ENCODE measurements at regions not wholly inside any gene's neighbourhood (a gene's known extent, or its start where the extent isn't known, plus 50 kb on each side); places are given as distances from the start of the nearest gene placed in this dataset.
"Not testable (repeated sequence)": the region's sequence is repeated elsewhere in the genome, so short reads cannot be mapped to it uniquely, and the experiment has no call there.

GRCh38 chr13:100811928-100812327, 137.3 kb upstream of the TMTC4 start:
- no peak for DNase-seq (ENCODE audit: low read depth, low spot score)

- DNase-seq (ENCODE audit: low read depth, low spot score): no peak
These were observed 136.7 kb upstream of the TMTC4 start for GRCh38 chr13:100811024-100811865.

GRCh38 chr13:100810481-100810880, 135.9 kb upstream of the TMTC4 start:
- no peak for DNase-seq (ENCODE audit: low read depth, low spot score)

GRCh38 chr13:100809856-100810255, 135.3 kb upstream of the TMTC4 start:
- DNase-seq (ENCODE audit: low read depth, low spot score): no peak

- DNase-seq (ENCODE audit: low read depth, low spot score): no peak
These were observed 134.5 kb upstream of the TMTC4 start for GRCh38 chr13:100809129-100809390.

- no peak for DNase-seq (ENCODE audit: low read depth, low spot score)
These were observed 133.9 kb upstream of the TMTC4 start for GRCh38 chr13:100808330-100809128.

GRCh38 chr13:100803091-100803490, 128.5 kb upstream of the TMTC4 start:
- no peak for DNase-seq (ENCODE audit: low read depth, low spot score)

- DNase-seq (ENCODE audit: low read depth, low spot score): no peak
These were observed 125.8 kb upstream of the TMTC4 start for GRCh38 chr13:100800283-100800875.

- DNase-seq (ENCODE audit: low read depth, low spot score): no peak
These were observed 124.3 kb upstream of the TMTC4 start for GRCh38 chr13:100798739-100799361.

- DNase-seq (ENCODE audit: low read depth, low spot score): no peak
These were observed 123.3 kb upstream of the TMTC4 start for GRCh38 chr13:100797921-100798320.

GRCh38 chr13:100796463-100796862, 121.9 kb upstream of the TMTC4 start:
- DNase-seq (ENCODE audit: low read depth, low spot score): no peak

- no peak for DNase-seq (ENCODE audit: low read depth, low spot score)
These were observed 120.0 kb upstream of the TMTC4 start for GRCh38 chr13:100794575-100794974.

GRCh38 chr13:100790405-100790804, 115.8 kb upstream of the TMTC4 start:
- DNase-seq (ENCODE audit: low read depth, low spot score): no peak

GRCh38 chr13:100789968-100790367, 115.4 kb upstream of the TMTC4 start:
- DNase-seq (ENCODE audit: low read depth, low spot score): no peak

- DNase-seq (ENCODE audit: low read depth, low spot score): no peak
These were observed 114.9 kb upstream of the TMTC4 start for GRCh38 chr13:100789481-100789880.

- DNase-seq (ENCODE audit: low read depth, low spot score): no peak
These were observed 114.4 kb upstream of the TMTC4 start for GRCh38 chr13:100789025-100789424.

GRCh38 chr13:100788540-100788939, 113.9 kb upstream of the TMTC4 start:
- DNase-seq (ENCODE audit: low read depth, low spot score): no peak

GRCh38 chr13:100787899-100788298, 113.3 kb upstream of the TMTC4 start:
- DNase-seq (ENCODE audit: low read depth, low spot score): no peak

- not testable (repeated sequence) for DNase-seq (ENCODE audit: low read depth, low spot score)
These were observed 102.1 kb upstream of the TMTC4 start for GRCh38 chr13:100776686-100777085.

GRCh38 chr13:100773923-100774663, 99.5 kb upstream of the TMTC4 start:
- no peak for DNase-seq (ENCODE audit: low read depth, low spot score)

- DNase-seq (ENCODE audit: low read depth, low spot score): no peak
These were observed 98.8 kb upstream of the TMTC4 start for GRCh38 chr13:100773429-100773828.

GRCh38 chr13:100767192-100767591, 92.6 kb upstream of the TMTC4 start:
- DNase-seq (ENCODE audit: low read depth, low spot score): no peak
